Lower leg skin (tissue), 4 donors: ENCODE measurements at regions not wholly inside any gene's neighbourhood (a gene's known extent, or its start where the extent isn't known, plus 50 kb on each side); places are given as distances from the start of the nearest gene placed in this dataset.

Experiments
- DNase-seq, 2 donors: peaks; one replicate each; pipeline ENCODE4 v3.0.0-alpha.2; 2019; ENCODE audit warnings: low spot score in 2 of 2
- H3K4me3 ChIP-seq: fragments of 200-600 bp; sonication (generic); 2 replicates; pipeline ENCODE4 v1.5.1; 2017; ENCODE audit warnings: mild to moderate bottlenecking, low read depth; ENCODE audit not compliant: poor library complexity, severe bottlenecking
- POLR2A ChIP-seq, 2 donors: fragments of 450-650 bp; IDR thresholded peaks; one replicate each; pipeline ENCODE4 v1.6.1; 2016 to 2017; ENCODE audit warnings: antibody characterized with exemption in 2 of 2, mild to moderate bottlenecking in 1 of 2, moderate library complexity in 1 of 2
- WGBS, 2 donors: methylation state at CpG; one replicate each; pipeline ENCODE4 v1.1.5; 2018; 5-methylcytosine and 5-hydroxymethylcytosine counted together
- intact Hi-C: fragments of 100-400 bp; cut with DNase I; formaldehyde crosslinking; loops from one replicate; pipeline ENCODE4 v1.15.0; 2023; ENCODE audit warnings: low total_unique reads
- TF ChIP-seq, protein P1 (sequence below), 3 donors: fragments of 450-650 bp; IDR thresholded peaks; one replicate each; pipeline ENCODE4 v1.5.1; 2016; ENCODE audit warnings: antibody characterized with exemption in 3 of 3, mild to moderate bottlenecking in 3 of 3, moderate library complexity in 2 of 3

DNA sequence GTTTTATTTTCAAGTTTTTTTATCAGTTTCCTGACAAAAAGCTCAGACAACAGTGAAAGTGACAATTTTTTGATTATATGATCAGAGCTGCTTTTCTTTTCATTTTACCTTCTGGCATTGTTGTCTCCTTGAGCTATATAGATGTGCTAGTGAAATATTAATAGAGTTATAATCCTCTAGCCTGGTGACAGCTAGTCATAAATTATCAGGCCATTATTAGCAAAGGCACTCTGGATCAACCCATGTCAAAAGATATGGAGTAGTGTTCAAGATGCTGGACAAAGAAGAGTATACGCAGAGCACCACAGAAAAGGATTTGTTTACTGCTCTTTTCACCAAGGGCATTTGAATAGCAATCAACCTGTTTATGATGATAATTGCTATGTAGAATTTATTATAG, 1230.1 kb downstream of the HACE1 start:
- WGBS, 2 donors = 91 to 95% methylated on average over 1 of the region's 1 CpG
- DNase-seq = no peak
- intact Hi-C loops = no loop called here
- no peak overlapping the region for H3K4me3 ChIP-seq
- TF ChIP-seq, protein P1, sequence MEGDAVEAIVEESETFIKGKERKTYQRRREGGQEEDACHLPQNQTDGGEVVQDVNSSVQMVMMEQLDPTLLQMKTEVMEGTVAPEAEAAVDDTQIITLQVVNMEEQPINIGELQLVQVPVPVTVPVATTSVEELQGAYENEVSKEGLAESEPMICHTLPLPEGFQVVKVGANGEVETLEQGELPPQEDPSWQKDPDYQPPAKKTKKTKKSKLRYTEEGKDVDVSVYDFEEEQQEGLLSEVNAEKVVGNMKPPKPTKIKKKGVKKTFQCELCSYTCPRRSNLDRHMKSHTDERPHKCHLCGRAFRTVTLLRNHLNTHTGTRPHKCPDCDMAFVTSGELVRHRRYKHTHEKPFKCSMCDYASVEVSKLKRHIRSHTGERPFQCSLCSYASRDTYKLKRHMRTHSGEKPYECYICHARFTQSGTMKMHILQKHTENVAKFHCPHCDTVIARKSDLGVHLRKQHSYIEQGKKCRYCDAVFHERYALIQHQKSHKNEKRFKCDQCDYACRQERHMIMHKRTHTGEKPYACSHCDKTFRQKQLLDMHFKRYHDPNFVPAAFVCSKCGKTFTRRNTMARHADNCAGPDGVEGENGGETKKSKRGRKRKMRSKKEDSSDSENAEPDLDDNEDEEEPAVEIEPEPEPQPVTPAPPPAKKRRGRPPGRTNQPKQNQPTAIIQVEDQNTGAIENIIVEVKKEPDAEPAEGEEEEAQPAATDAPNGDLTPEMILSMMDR (IDR thresholded peaks at IDR 0.05) = no peak
- no peak for TF ChIP-seq POLR2A (IDR thresholded peaks at IDR 0.05)

DNA sequence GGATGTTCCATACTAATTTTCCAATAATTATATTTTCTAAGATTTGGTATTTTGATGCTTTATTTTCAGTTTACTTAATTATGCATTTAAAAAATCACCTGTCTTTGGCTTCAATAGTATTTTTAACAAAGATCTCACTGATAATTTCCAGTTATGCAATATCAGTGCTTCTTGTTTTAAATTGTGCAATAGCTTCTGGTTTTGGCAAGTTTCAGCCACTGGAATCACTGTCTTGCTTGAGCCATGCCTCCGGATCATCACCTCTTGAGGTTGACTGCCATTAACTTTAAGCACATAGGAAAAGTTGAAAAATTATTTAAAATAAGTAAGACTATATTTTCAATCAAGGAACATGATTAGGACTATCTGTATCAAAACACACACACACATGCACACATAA, 1242.1 kb downstream of the HACE1 start:
- intact Hi-C loops = no loop called here
- no peak for TF ChIP-seq POLR2A (IDR thresholded peaks at IDR 0.05)
- TF ChIP-seq, protein P1 (IDR thresholded peaks at IDR 0.05) = no peak
- no peak for DNase-seq
- no peak overlapping the region for H3K4me3 ChIP-seq
- WGBS, 2 donors = 91 to 92% methylated on average over 1 of the region's 1 CpG

DNA sequence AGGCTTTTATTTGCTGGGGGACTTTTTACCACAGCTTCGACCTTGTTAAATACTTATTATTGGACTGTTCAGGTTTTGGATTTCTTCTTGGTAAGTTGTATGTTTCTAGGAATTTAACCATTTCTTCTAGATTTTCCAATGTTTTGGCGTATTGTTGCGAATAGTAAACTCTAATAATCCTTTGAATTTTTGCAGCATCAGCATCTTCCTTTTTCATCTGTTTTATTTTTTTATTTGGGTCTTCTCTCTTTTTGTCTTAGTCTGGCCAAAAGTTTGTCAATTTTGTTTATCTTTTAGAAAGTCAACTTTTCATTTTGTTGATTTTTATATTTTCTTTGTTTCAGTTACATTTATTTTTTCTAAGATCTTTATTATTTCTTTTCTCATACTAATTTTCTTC, 1272.0 kb downstream of the HACE1 start:
- TF ChIP-seq, protein P1 (IDR thresholded peaks at IDR 0.05) = no peak
- TF ChIP-seq POLR2A (IDR thresholded peaks at IDR 0.05) = no peak
- H3K4me3 ChIP-seq = no peak overlapping the region
- DNase-seq = no peak
- WGBS, 2 donors = 76 to 79% methylated on average over 3 of the region's 3 CpGs
- intact Hi-C loops = no loop called here

DNA sequence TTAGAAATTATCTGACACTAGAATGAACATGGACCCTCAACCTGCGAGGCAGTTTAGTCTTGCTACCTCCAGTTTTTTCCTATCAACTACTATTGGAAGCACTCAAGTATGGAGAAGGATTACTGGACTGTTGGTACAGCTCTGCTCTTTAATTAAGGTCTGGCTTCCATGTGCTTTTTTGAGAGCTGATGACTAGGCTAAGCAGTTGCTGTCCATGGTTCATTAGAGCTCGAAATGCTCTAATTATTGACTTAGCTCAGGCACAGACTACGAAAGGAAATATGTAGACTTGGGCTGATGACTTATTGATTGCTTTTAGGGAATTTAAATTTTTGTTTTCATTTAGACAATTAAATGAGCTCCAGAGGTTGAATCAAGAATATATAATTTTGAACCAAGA, 1281.6 kb downstream of the HACE1 start:
- 76 to 87% methylated on average over 3 of the region's 3 CpGs for WGBS, 2 donors
- no peak for DNase-seq
- no peak overlapping the region for H3K4me3 ChIP-seq
- intact Hi-C loops = no loop called here
- no peak for TF ChIP-seq POLR2A (IDR thresholded peaks at IDR 0.05)
- TF ChIP-seq, protein P1 (IDR thresholded peaks at IDR 0.05) = no peak

DNA sequence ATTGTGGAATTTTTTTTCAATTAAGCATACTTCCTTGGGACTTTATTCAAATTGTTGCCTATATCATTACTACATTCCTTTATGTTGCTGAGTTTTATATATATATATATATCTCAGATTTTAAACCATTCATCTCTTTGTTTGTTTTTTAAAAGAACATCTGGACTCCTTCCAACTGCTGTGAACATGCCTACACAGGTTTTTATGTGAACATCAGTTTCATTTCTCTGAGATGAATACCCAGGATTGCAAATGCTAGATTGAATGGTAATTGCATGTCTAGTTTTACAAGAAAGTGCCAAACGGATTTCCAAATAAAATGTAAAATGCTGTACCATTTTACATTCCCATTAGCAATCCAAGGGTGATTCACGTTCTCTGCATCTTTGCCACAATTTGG, 1289.3 kb downstream of the HACE1 start:
- TF ChIP-seq, protein P1 (IDR thresholded peaks at IDR 0.05) = no peak
- TF ChIP-seq POLR2A (IDR thresholded peaks at IDR 0.05) = no peak
- DNase-seq = no peak
- WGBS, 2 donors = 40 to 49% methylated on average over 2 of the region's 2 CpGs
- H3K4me3 ChIP-seq = no peak overlapping the region
- intact Hi-C loops = no loop called here

DNA sequence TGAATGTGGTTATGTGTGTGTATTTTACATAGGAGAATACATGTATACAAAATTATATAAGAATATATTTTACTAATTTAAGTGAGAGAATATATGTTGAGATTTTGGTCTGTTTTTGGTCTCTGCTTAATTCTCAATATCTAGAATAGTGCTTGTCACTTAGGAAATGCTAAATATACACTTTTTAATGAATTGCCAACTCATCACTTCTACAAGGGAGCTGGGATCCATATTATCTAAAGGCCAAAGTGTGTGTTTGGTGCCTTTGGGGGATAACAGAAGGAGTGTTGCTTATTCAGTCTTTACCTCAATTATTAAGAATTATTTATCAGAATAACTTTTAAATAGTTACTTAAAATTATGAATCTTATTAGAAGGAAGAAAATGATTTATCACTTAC, 1304.8 kb downstream of the HACE1 start:
- intact Hi-C loops = no loop called here
- H3K4me3 ChIP-seq = no peak overlapping the region
- TF ChIP-seq, protein P1 (IDR thresholded peaks at IDR 0.05) = no peak
- DNase-seq = no peak
